IPS DF 6.9 (cell line): ENCODE measurements at regions not wholly inside any gene's neighbourhood (a gene's known extent, or its start where the extent isn't known, plus 50 kb on each side); places are given as distances from the start of the nearest gene placed in this dataset.
"Not testable (repeated sequence)": the region's sequence is repeated elsewhere in the genome, so short reads cannot be mapped to it uniquely, and the experiment has no call there.

ENCODE experiments used
- DNase-seq: peaks from one replicate; pipeline ENCODE4 v3.0.0-alpha.2; 2013; ENCODE audit warnings: low read depth, low spot score
- H3K27ac ChIP-seq: one replicate; pipeline ENCODE4 v1.5.1; 2013; ENCODE audit warnings: low read length, control low read depth
- H3K27me3 ChIP-seq: 2 replicates; pipeline ENCODE4 v1.6.1; 2013; ENCODE audit warnings: mild to moderate bottlenecking, low read length; ENCODE audit not compliant: control insufficient read depth, insufficient read depth
- H3K36me3 ChIP-seq: 2 replicates; pipeline ENCODE4 v1.6.1; 2013; ENCODE audit warnings: low read length; ENCODE audit not compliant: control insufficient read depth, insufficient read depth
- H3K4me1 ChIP-seq: 2 replicates; pipeline ENCODE4 v1.6.1; 2013; ENCODE audit warnings: low read length; ENCODE audit not compliant: control insufficient read depth, insufficient read depth
- H3K4me3 ChIP-seq: 2 replicates; pipeline ENCODE4 v1.5.1; 2013; ENCODE audit warnings: mild to moderate bottlenecking, low read length
- H3K9me3 ChIP-seq: 2 replicates; pipeline ENCODE4 v1.6.1; 2013; ENCODE audit warnings: low read length, inconsistent platforms; ENCODE audit not compliant: control insufficient read depth, insufficient read depth
- WGBS: extraction: QIAGEN DNeasy Blood & Tissue Kit; methylation state at CpG from one replicate; pipeline ENCODE4 v1.1.7; 2013; ENCODE audit warnings: mixed read lengths, missing lambda C conversion rate; ENCODE audit not compliant: insufficient read length, insufficient coverage; 5-methylcytosine and 5-hydroxymethylcytosine counted together

GRCh38 chr2:90250350-90250749 is 1558.9 kb downstream of the RPIA start:
- not testable (repeated sequence) for H3K4me1 ChIP-seq, H3K9me3 ChIP-seq, DNase-seq, H3K4me3 ChIP-seq, H3K36me3 ChIP-seq, H3K27ac ChIP-seq, H3K27me3 ChIP-seq
- no CpG with 5 or more reads among the region's 8 CpGs for WGBS

- H3K9me3 ChIP-seq, DNase-seq, H3K36me3 ChIP-seq, H3K27me3 ChIP-seq, H3K27ac ChIP-seq, H3K4me3 ChIP-seq, H3K4me1 ChIP-seq: not testable (repeated sequence)
- WGBS, result no CpG with 5 or more reads among the region's 2 CpGs
Measured at GRCh38 chr2:90251576-90251975, 1560.1 kb downstream of the RPIA start.

GRCh38 chr2:90253306-90253705 is 1561.8 kb downstream of the RPIA start:
- H3K4me1 ChIP-seq, H3K27me3 ChIP-seq, H3K9me3 ChIP-seq, DNase-seq, H3K4me3 ChIP-seq, H3K36me3 ChIP-seq, H3K27ac ChIP-seq: not testable (repeated sequence)
- no CpG with 5 or more reads among the region's 8 CpGs for WGBS

GRCh38 chr2:90266888-90267287 is 1575.4 kb downstream of the RPIA start:
- no CpG with 5 or more reads among the region's 1 CpG for WGBS
- not testable (repeated sequence) for H3K27ac ChIP-seq, H3K9me3 ChIP-seq, H3K4me3 ChIP-seq, DNase-seq, H3K4me1 ChIP-seq, H3K36me3 ChIP-seq, H3K27me3 ChIP-seq

- H3K4me3 ChIP-seq, DNase-seq, H3K27me3 ChIP-seq, H3K4me1 ChIP-seq, H3K36me3 ChIP-seq, H3K9me3 ChIP-seq, H3K27ac ChIP-seq: not testable (repeated sequence)
Measured at GRCh38 chr2:90287751-90288150, 1596.3 kb downstream of the RPIA start.

GRCh38 chr2:90288396-90288795 is 1596.9 kb downstream of the RPIA start:
- H3K4me1 ChIP-seq, H3K9me3 ChIP-seq, H3K4me3 ChIP-seq, H3K36me3 ChIP-seq, H3K27ac ChIP-seq, H3K27me3 ChIP-seq, DNase-seq: not testable (repeated sequence)
- no CpG with 5 or more reads among the region's 7 CpGs for WGBS

GRCh38 chr2:90289291-90289980 is 1598.0 kb downstream of the RPIA start:
- H3K27ac ChIP-seq, H3K4me1 ChIP-seq, DNase-seq, H3K27me3 ChIP-seq, H3K9me3 ChIP-seq, H3K36me3 ChIP-seq, H3K4me3 ChIP-seq: not testable (repeated sequence)
- no CpG with 5 or more reads among the region's 6 CpGs for WGBS

- not testable (repeated sequence) for H3K9me3 ChIP-seq, H3K27ac ChIP-seq, DNase-seq, H3K27me3 ChIP-seq, H3K4me3 ChIP-seq, H3K36me3 ChIP-seq, H3K4me1 ChIP-seq
- WGBS, result no CpG with 5 or more reads among the region's 5 CpGs
Measured at GRCh38 chr2:90290701-90291100, 1599.2 kb downstream of the RPIA start.

GRCh38 chr2:90291168-90291883 is 1599.9 kb downstream of the RPIA start:
- no CpG with 5 or more reads among the region's 5 CpGs for WGBS
- H3K4me3 ChIP-seq, H3K27ac ChIP-seq, H3K27me3 ChIP-seq, H3K9me3 ChIP-seq, H3K4me1 ChIP-seq, H3K36me3 ChIP-seq, DNase-seq: not testable (repeated sequence)

- not testable (repeated sequence) for H3K27me3 ChIP-seq, H3K4me1 ChIP-seq, DNase-seq, H3K36me3 ChIP-seq, H3K9me3 ChIP-seq, H3K27ac ChIP-seq, H3K4me3 ChIP-seq
- WGBS, result no CpG with 5 or more reads among the region's 1 CpG
Measured at GRCh38 chr2:90291934-90292333, 1600.5 kb downstream of the RPIA start.

GRCh38 chr2:90292451-90292850 is 1601.0 kb downstream of the RPIA start:
- not testable (repeated sequence) for DNase-seq, H3K27me3 ChIP-seq, H3K27ac ChIP-seq, H3K9me3 ChIP-seq, H3K4me3 ChIP-seq, H3K36me3 ChIP-seq, H3K4me1 ChIP-seq
- no CpG with 5 or more reads among the region's 4 CpGs for WGBS
